HepG2 (cell line): ENCODE measurements at regions not wholly inside any gene's neighbourhood (a gene's known extent, or its start where the extent isn't known, plus 50 kb on each side); places are given as distances from the start of the nearest gene placed in this dataset.

Source experiments
- ATAC-seq: fragments of 200-7000 bp; cut with Tn5 transposase; 3 replicates; pipeline ENCODE4 v1.9.1; 2020; ENCODE audit warnings: mild to moderate bottlenecking, moderate library complexity
- BruUV-seq: library from RNA; stranded (reverse); fragments of 400-500 nt; replicated peaks from 2 replicates; lab custom pipeline; 2021; lab: Mats Ljungman, UMichigan
- CTCF ChIA-PET: fragments of 300-600 bp; formaldehyde crosslinking; extraction: SDS; loops from one replicate; lab custom pipeline; 2021; ENCODE audit warnings: low total read pairs, inconsistent platforms, low intra/inter-chr PET ratio; lab: Yijun Ruan, JAX
- POLR2A ChIA-PET: fragments of 350-600 bp; sonication (Branson Sonifier 250); formaldehyde crosslinking; loops from one replicate; lab custom pipeline; 2020; ENCODE audit warnings: antibody characterized with exemption, inconsistent platforms; lab: Yijun Ruan, JAX
- DNase-seq: peaks from one replicate; pipeline ENCODE4 v3.0.0-alpha.2; 2015; ENCODE audit warnings: low spot score
- FAIRE-seq: peaks from 3 replicates; lab custom pipeline; 2011; peaks lifted over from hg19 to GRCh38; lab: Jason Lieb, UNC
- H2AFZ ChIP-seq: one replicate; pipeline ENCODE4 v1.6.1; 2011; ENCODE audit warnings: low read length, inconsistent platforms
- H3K27ac ChIP-seq: fragments of 300-600 bp; 3 replicates; pipeline ENCODE4 v1.8.0; 2011; ENCODE audit warnings: mixed run types, mild to moderate bottlenecking, mixed read lengths, low read length, inconsistent platforms; ENCODE audit not compliant: insufficient read depth; ENCODE audit errors: extremely low read length
- H3K27me3 ChIP-seq, 2 experiments: fragments of 200-600 bp in 1 of 2; 2 replicates in 1 of 2; 3 replicates in 1 of 2; pipeline versions ENCODE4 v1.6.0 to v1.8.0; 2011; ENCODE audit warnings: low read length in 2 of 2, mild to moderate bottlenecking in 2 of 2, moderate library complexity in 2 of 2, inconsistent platforms in 1 of 2; ENCODE audit not compliant: insufficient read depth in 2 of 2, control insufficient read depth in 1 of 2
- H3K36me3 ChIP-seq, 2 experiments: fragments of 200-600 bp in 1 of 2; replicated peaks in 1 of 2; 2 replicates in 1 of 2; 3 replicates in 1 of 2; pipeline versions ENCODE4 v1.5.1 to v1.8.0; 2011; ENCODE audit warnings: low read length in 2 of 2, inconsistent platforms in 1 of 2; ENCODE audit not compliant: insufficient read depth in 2 of 2, control insufficient read depth in 1 of 2
- H3K4me1 ChIP-seq: 2 replicates; pipeline ENCODE4 v1.5.1; 2012; ENCODE audit warnings: low read length, inconsistent platforms; ENCODE audit not compliant: insufficient read depth
- H3K4me2 ChIP-seq: 2 replicates; pipeline ENCODE4 v1.6.0; 2011; ENCODE audit warnings: low read depth, low read length, inconsistent platforms
- H3K4me3 ChIP-seq, 3 experiments: fragments of 200-600 bp in 1 of 3; sonication (generic), shearing (Covaris generic) in 1 of 3; replicated peaks in 1 of 3; 2 replicates each; pipeline ENCODE4 v1.5.1; 2011 to 2016; ENCODE audit warnings: low read length in 3 of 3, inconsistent platforms in 2 of 3, low read depth in 2 of 3, mild to moderate bottlenecking in 2 of 3, control low read depth in 1 of 3, mixed read lengths in 1 of 3; ENCODE audit not compliant: insufficient read depth in 1 of 3
- H3K79me2 ChIP-seq: one replicate; pipeline ENCODE4 v1.6.1; 2011; ENCODE audit warnings: low read length, inconsistent platforms; ENCODE audit not compliant: insufficient read depth
- H3K9ac ChIP-seq: 2 replicates; pipeline ENCODE4 v1.6.0; 2011; ENCODE audit warnings: mild to moderate bottlenecking, low read depth, low read length, inconsistent platforms; ENCODE audit not compliant: insufficient read depth
- H3K9me3 ChIP-seq: 2 replicates; pipeline ENCODE4 v1.5.1; 2012; ENCODE audit warnings: mild to moderate bottlenecking, low read length
- H4K20me1 ChIP-seq: 2 replicates; pipeline ENCODE4 v1.6.0; 2011; ENCODE audit warnings: inconsistent platforms, mild to moderate bottlenecking, low read length, moderate library complexity; ENCODE audit not compliant: insufficient read depth
- BRD4 ChIP-seq: sonication (generic); formaldehyde crosslinking; IDR thresholded peaks from 2 replicates; pipeline ENCODE4 v1.4.0; 2020; ENCODE audit warnings: missing genetic modification reagents
- FOXK1 ChIP-seq: sonication (generic); formaldehyde crosslinking; IDR thresholded peaks from 2 replicates; pipeline ENCODE4 v1.4.0; 2020; ENCODE audit warnings: low read depth, missing genetic modification reagents, borderline replicate concordance
- HNRNPH1 ChIP-seq: fragments of 200-400 bp; formaldehyde crosslinking; optimal IDR thresholded peaks from 2 replicates; pipeline ENCODE3; 2017; ENCODE audit warnings: mild to moderate bottlenecking, low read depth, low read length
- JUNB ChIP-seq: sonication (generic); formaldehyde crosslinking; IDR thresholded peaks from 2 replicates; pipeline ENCODE4 v1.8.0; 2022; ENCODE audit warnings: missing genetic modification reagents, mild to moderate bottlenecking, borderline replicate concordance
- MAFF ChIP-seq: IDR thresholded peaks from 2 replicates; pipeline ENCODE4 v1.6.1; 2011; ENCODE audit warnings: low read depth, low read length, improper control_type of control experiment
- MTF1 ChIP-seq: sonication (generic); formaldehyde crosslinking; IDR thresholded peaks from 2 replicates; pipeline ENCODE4 v1.5.0; 2020; ENCODE audit warnings: missing genetic modification reagents
- POLR2AphosphoS5 ChIP-seq: IDR thresholded peaks from 2 replicates; pipeline ENCODE4 v1.6.1; 2012; ENCODE audit warnings: low read depth, low read length
- ZFYVE20 ChIP-seq: sonication (generic); formaldehyde crosslinking; IDR thresholded peaks from 2 replicates; pipeline ENCODE4 v1.8.0; 2023; ENCODE audit warnings: low read depth, mild to moderate bottlenecking, moderate library complexity, missing genetic modification reagents, borderline replicate concordance
- ZNF367 ChIP-seq: sonication (generic); formaldehyde crosslinking; IDR thresholded peaks from 2 replicates; pipeline ENCODE4 v1.4.0; 2020; ENCODE audit warnings: missing genetic modification reagents, borderline replicate concordance
- ZNF790 ChIP-seq: sonication (generic); formaldehyde crosslinking; IDR thresholded peaks from 2 replicates; pipeline ENCODE4 v1.8.0; 2022; ENCODE audit warnings: missing genetic modification reagents, mild to moderate bottlenecking, borderline replicate concordance
- ZZZ3 ChIP-seq: sonication (generic); formaldehyde crosslinking; IDR thresholded peaks from 2 replicates; pipeline ENCODE4 v1.4.0; 2020; ENCODE audit warnings: missing genetic modification reagents, mild to moderate bottlenecking, borderline replicate concordance
- WGBS: methylation state at CpG from one replicate; pipeline ENCODE4 v1.1.6; 2017; ENCODE audit warnings: low lambda C conversion rate; 5-methylcytosine and 5-hydroxymethylcytosine counted together
- in situ Hi-C: cut with HindIII; loops from 2 replicates; pipeline ENCODE4 v1.10.0; 2017; ENCODE audit warnings: low pct_unique_long_range_greater_than_20kb; ENCODE audit not compliant: extremely low pct_ligation_motif_present
- intact Hi-C: fragments of 100-400 bp; cut with micrococcal nuclease; formaldehyde crosslinking; loops from one replicate; pipeline ENCODE4 v1.10.0; 2022; ENCODE audit not compliant: unreplicated experiment
- TF ChIP-seq, protein P1 (sequence below): sonication (generic); formaldehyde crosslinking; IDR thresholded peaks from 2 replicates; pipeline ENCODE4 v1.5.0; 2020; ENCODE audit warnings: mild to moderate bottlenecking, missing genetic modification reagents, moderate library complexity
- TF ChIP-seq, protein P2 (sequence below): sonication (generic); formaldehyde crosslinking; IDR thresholded peaks from 2 replicates; pipeline ENCODE4 v1.9.0; 2021; ENCODE audit warnings: missing genetic modification reagents, borderline replicate concordance
- TF ChIP-seq, protein P3 (sequence below): sonication (generic); formaldehyde crosslinking; IDR thresholded peaks from 2 replicates; pipeline ENCODE4 v1.4.0; 2020; ENCODE audit warnings: missing genetic modification reagents, borderline replicate concordance

DNA sequence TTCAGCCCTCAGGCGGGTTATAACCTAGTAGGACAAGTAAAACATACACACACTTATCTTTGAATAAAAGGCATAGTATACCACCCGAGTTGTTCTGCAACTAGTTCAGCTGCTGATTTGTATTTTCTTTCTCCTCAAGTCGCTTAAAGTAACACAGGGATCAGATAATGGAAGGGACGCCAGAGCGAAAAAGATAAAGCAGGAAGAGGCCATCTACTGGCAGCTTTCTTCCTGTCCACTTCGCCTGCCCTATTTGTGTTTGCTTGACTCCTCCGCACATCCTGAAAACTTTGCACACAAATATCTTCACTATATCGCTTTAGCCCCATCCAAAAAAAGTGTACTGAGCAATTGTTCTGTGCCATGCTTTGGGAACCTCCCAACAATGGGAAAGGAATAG is 238.0 kb upstream of the SOX21 start:
- no peaks in the 10 kb centered on the region for H3K79me2 ChIP-seq
- no peak overlapping the region for H3K9ac ChIP-seq
- H3K4me3 ChIP-seq, result no peak overlapping the region
- 39% methylated on average over 8 of the region's 8 CpGs for WGBS
- H3K9me3 ChIP-seq, result no peaks in the 10 kb centered on the region
- peaks cover 1 to 22% of the 10 kb centered on the region in 2 experiments; a peak in 3 of 5 replicates for H3K27me3 ChIP-seq
- ChIA-PET POLR2A (no interaction called here), CTCF (no interaction called here)
- no TSS peak for BruUV-seq
- H3K27ac ChIP-seq, result no peak overlapping the region
- no peak for FAIRE-seq
- H3K36me3 ChIP-seq, result no peaks in the 10 kb centered on the region
- ATAC-seq, result no peak; the same call in 2 of the 3 replicates
- no peak overlapping the region for H3K4me2 ChIP-seq
- H4K20me1 ChIP-seq, result no peaks in the 10 kb centered on the region
- no peak overlapping the region for H2AFZ ChIP-seq
- intact Hi-C loops (no loop called here), in situ Hi-C loops (no loop called here)
- TF ChIP-seq POLR2AphosphoS5 (no peak), MTF1 (no peak)
- TF ChIP-seq, protein P1, sequence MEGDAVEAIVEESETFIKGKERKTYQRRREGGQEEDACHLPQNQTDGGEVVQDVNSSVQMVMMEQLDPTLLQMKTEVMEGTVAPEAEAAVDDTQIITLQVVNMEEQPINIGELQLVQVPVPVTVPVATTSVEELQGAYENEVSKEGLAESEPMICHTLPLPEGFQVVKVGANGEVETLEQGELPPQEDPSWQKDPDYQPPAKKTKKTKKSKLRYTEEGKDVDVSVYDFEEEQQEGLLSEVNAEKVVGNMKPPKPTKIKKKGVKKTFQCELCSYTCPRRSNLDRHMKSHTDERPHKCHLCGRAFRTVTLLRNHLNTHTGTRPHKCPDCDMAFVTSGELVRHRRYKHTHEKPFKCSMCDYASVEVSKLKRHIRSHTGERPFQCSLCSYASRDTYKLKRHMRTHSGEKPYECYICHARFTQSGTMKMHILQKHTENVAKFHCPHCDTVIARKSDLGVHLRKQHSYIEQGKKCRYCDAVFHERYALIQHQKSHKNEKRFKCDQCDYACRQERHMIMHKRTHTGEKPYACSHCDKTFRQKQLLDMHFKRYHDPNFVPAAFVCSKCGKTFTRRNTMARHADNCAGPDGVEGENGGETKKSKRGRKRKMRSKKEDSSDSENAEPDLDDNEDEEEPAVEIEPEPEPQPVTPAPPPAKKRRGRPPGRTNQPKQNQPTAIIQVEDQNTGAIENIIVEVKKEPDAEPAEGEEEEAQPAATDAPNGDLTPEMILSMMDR (CRISPR knock-in tag), result 0 out of 2 replicates have a peak, but pooled peaks have one; percentile 7
- H3K4me1 ChIP-seq, result no peaks in the 10 kb centered on the region
- DNase-seq, result no peak

DNA sequence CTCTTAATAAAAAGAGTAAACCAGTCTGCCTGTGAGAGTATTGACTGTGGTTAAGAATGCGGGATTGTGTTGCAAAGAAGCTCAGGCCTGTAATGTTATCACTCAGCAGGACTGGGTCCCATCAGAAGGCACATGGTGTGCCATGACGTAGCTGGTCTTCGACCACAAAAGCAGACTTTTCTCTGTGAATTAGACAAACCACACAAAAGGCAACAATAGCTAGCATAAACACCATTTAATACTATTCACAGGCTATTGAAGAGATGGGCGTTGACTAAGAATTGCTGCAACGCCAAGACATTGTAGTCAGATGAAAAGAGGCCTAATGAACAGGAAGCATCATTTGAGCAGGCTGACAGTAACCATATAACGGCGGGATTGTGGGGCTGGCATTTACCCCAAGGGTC is 235.6 kb upstream of the SOX21 start:
- in situ Hi-C loops, result no loop called here
- Histone ChIP-seq H3K27me3 (peaks cover 1 to 26% of the 10 kb centered on the region in 2 experiments; a peak in 3 of 5 replicates), H3K4me1 (no peaks in the 10 kb centered on the region), H3K4me2 (no peak overlapping the region), H3K36me3 (no peaks in the 10 kb centered on the region), H3K79me2 (no peaks in the 10 kb centered on the region), H3K9me3 (no peaks in the 10 kb centered on the region), H3K4me3 (no peak overlapping the region), H3K27ac (no peak overlapping the region), H4K20me1 (no peaks in the 10 kb centered on the region), H2AFZ (no peak overlapping the region), H3K9ac (no peak overlapping the region)
- no TSS peak for BruUV-seq
- intact Hi-C loops, result no loop called here
- WGBS, result 16% methylated on average over 7 of the region's 7 CpGs
- ATAC-seq, result no peak
- ChIA-PET POLR2A (no interaction called here), CTCF (no interaction called here)
- DNase-seq, result no peak
- FAIRE-seq, result no peak
- TF ChIP-seq FOXK1 (CRISPR knock-in tag) (no peak), ZFYVE20 (CRISPR knock-in tag) (no peak), ZNF367 (CRISPR knock-in tag) (no peak), HNRNPH1 (no peak), JUNB (no peak), ZZZ3 (CRISPR knock-in tag) (no peak), MAFF (no peak), ZNF790 (no peak), BRD4 (no peak)
- TF ChIP-seq, protein P2, sequence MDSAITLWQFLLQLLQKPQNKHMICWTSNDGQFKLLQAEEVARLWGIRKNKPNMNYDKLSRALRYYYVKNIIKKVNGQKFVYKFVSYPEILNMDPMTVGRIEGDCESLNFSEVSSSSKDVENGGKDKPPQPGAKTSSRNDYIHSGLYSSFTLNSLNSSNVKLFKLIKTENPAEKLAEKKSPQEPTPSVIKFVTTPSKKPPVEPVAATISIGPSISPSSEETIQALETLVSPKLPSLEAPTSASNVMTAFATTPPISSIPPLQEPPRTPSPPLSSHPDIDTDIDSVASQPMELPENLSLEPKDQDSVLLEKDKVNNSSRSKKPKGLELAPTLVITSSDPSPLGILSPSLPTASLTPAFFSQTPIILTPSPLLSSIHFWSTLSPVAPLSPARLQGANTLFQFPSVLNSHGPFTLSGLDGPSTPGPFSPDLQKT (CRISPR knock-in tag), result no peak
- TF ChIP-seq, protein P3, sequence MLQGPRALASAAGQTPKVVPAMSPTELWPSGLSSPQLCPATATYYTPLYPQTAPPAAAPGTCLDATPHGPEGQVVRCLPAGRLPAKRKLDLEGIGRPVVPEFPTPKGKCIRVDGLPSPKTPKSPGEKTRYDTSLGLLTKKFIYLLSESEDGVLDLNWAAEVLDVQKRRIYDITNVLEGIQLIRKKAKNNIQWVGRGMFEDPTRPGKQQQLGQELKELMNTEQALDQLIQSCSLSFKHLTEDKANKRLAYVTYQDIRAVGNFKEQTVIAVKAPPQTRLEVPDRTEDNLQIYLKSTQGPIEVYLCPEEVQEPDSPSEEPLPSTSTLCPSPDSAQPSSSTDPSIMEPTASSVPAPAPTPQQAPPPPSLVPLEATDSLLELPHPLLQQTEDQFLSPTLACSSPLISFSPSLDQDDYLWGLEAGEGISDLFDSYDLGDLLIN, result no peak
